GM21723 (cell line): ENCODE measurements at regions not wholly inside any gene's neighbourhood (a gene's known extent, or its start where the extent isn't known, plus 50 kb on each side); places are given as distances from the start of the nearest gene placed in this dataset.
"Not testable (repeated sequence)": the region's sequence is repeated elsewhere in the genome, so short reads cannot be mapped to it uniquely, and the experiment has no call there.

Experiments
- ATAC-seq: cut with Tn5 transposase; IDR thresholded peaks from one replicate; pipeline ENCODE4 v1.9.1; 2021; ENCODE audit warnings: mild to moderate bottlenecking, moderate library complexity; ENCODE audit not compliant: unreplicated experiment

DNA sequence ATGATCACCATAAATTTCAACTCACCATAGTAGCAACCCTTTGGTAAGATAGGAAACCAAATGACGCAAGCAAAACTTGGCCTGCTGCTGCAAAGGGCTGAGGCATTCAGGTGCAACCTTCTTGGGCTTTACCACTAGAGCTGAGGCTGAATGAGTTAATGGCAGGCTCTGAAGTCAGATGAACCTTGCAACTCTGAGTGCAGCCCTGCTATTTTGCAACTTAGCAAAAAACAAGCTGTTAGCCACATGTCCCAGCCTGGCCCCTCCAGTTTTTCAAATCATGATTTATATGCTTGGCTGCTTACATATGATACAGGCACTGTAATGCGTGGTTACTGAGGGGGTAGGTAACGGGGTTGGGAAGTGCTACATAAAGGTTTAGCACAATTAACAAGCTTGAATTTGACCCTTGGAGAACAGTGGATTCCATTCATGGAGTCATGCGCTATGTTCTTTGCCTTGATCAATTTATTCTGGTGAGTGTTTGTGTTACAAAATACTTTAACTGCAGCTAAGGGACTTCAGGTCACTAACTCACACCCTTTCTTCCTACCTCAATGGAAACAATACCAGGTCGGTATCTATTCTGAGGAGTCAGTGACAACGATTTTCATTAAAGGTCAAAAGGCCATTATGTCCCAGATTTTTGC, 80.5 kb upstream of the PPARGC1A start:
- no peak for ATAC-seq

DNA sequence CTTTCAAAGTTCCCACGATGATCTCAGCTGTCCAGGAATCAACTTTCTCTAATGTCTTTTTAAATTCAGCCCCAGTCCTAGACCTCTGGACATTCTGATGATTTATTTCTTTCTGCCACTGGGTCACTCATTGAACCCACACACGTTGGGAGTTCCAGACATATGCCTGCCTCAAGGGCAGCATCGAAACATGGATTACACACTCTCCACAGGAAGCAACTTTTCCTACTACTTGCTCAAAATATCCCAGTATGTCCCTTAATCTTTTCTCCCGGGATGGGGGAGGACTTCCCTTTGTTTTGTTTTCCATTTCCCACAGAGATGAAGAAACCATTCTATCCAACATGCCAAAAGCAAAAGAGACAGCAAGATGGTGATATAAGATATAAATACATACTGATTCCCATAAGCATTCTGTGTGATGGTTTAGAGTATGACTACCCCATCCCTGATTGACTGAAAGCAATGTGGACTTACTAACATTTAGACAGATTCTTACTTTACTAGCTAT, 79.8 kb upstream of the PPARGC1A start:
- ATAC-seq: no peak

DNA sequence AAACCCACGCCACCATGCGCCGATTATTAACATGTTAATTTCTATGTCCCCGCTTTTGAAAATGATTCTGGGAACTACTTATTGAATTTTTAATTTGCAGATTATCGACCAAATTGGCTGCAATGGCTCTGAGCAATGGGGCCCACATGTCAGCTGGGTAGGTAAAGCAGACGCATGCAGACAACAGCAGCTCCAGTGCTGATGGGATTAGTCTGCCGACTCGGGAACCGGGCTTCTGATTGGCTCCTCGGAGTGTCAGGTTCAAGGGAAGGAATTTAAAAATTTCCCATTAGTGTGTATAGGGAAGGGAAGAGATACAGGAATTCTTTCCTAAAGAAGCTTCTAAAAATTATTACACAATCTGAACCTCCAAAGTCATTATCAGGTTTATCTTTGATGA, 77.4 kb upstream of the PPARGC1A start:
- no peak for ATAC-seq

GRCh38 chr4:23966725-23967124, 76.9 kb upstream of the PPARGC1A start:
- no peak for ATAC-seq

- ATAC-seq: no peak
These were observed 72.6 kb upstream of the PPARGC1A start for GRCh38 chr4:23962462-23962861.

GRCh38 chr4:23961395-23961794, 71.5 kb upstream of the PPARGC1A start:
- not testable (repeated sequence) for ATAC-seq

DNA sequence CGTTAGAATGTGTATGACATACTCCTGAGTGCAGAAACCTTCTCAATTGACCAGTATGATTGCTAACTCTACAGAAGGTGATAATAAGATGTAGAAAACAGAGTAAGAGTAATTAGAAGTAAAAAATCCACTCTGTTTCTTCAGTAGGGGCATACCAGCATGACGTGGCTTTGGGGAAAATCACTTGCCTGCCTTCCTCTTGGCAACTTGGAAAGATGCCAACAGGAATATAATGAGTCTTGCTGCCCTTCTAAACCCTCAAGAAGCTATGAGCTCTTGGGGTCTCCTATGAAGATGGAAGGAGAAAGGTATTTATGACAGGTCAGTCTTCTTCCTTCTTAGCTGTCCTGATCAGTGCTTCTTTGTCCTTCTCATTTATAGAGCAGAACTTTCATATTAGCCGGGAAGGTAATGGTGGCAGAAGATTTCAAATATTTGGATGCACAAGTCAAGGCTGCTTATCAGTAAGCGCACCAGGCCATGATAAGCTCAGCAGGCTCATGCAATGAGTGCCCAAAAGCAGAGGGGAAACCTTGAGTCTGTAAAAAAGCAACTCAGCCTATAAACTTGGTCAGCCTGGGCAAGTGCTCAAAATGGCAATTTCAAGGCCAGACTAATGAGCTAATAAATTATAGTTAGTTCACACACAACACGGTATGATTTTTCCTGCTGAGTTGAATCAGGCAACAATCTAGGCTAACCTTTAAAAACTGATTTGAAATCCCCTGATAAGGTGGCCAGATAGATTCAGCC, 69.7 kb upstream of the PPARGC1A start:
- ATAC-seq: no peak

DNA sequence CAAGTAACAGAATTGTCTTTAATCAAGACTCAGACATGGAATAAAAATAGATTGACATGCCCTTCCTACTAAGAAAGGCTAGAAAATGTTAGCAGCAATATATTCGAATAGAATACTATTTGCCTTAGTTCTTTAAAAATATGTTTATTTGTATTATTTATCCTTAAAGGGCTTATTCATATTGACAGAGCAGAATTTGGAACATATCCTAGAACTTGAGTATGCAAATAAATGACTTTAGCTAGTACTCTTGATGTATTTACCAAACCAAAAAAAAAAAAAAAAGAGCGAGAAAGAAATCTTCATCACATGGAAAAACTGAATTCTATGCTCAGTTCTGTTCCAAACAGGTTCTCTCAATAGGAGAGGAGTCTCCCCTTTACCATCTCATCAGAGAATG, 68.9 kb upstream of the PPARGC1A start:
- no peak for ATAC-seq

DNA sequence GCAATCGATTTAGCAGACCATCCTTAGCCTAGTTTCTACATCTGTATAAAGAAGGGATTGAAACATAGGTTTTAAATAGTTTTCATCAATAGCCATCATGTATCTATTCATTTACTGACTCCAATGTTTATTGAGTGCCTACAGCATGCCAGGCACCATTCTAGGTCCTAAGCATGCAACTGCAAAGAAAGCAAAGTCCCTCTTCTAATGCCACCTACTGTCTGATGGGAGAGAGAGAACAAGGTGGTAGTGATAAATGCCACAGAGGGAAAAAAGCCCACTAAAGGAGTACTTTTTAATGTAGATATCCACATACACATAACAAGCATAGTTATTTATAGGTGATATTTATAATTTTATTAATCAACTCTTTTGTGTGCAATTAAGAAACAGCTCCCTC, 67.6 kb upstream of the PPARGC1A start:
- ATAC-seq: no peak

- no peak for ATAC-seq
These were observed 66.9 kb upstream of the PPARGC1A start for GRCh38 chr4:23956601-23957364.

DNA sequence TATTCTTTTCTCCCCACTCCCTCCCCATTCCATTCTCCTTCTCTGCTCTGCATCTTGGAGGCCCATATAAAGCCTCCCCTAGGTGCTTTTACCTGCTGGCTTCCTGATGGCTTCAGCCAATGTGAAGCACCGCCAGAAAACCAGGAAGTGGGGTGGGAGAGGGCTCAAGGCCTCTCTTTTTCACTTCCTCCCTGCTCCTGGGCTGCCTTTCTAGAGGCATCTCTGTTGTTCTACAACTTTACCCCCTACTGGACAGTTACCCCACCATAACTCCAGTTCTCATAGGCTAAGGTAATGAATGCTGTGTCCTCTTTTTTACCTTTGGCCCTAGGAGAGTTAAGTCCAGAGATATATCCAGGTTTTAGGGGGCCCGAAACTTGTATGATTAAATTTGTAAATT, 62.4 kb upstream of the PPARGC1A start:
- no peak for ATAC-seq

- no peak for ATAC-seq
These were observed 58.0 kb upstream of the PPARGC1A start for GRCh38 chr4:23947826-23948225.

DNA sequence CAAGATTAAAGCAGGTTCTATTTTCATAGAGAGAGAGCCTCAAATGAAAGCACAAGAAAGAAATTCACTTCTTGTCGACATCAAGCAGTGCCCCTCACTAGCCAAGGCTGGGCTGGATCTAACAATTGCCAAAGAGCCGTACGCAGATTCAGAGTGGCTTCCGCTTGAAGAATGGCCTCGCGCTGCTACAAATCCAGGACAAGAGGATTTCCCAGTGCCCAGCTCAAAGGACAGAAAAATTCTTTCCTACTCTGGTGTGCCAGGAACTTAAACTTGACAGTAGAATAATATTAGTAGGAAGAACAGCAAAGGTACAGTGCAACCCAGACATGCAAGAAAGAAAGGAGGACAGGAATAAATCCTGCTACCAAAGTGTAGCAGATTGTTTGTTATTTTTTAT, 56.5 kb upstream of the PPARGC1A start:
- ATAC-seq: no peak

DNA sequence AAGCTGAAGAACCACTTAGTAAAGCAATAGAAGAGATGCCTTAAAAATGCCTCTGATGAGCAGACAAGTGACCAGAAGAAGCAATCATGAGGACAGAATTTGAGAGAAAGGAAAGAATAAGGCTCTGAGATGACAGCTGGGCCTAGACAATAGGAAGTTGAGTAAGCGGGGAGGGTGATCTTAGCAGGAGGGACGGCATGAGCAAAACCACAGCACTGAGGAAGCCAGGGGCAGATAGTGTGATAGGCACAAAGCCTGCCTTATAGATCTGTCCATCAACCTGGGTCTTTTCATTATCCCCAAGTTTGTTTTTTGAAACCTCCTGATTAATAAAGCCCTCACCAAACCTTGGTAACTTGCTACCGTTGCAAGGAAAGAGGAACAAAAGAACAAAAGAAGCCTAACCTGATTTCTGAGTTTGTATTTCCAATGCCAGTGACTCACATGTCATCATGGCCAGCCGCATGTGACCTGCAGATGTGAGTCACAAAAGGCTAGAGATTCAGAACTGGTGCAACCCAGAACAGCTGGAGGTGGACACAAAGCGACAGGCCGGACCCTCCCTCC, 55.7 kb upstream of the PPARGC1A start:
- no peak for ATAC-seq

DNA sequence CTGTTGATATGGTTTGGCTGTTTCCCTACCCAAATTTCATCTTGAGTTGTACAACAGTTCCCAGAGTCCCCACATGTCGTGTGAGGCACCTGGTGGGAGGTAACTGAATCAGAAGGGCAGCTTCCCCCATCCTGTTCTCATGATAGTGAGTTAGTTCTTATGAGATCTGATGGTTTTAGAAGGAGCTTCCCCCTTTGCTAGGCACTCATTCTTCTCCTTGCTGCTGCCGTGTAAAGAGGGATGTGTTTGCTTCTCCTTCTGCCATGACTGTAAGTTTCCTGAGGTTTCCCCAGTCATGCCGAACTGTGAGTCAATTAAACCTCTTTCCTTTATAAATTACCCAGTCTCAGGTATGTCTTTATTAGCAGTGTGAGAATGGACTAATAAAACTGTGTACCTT, 54.7 kb upstream of the PPARGC1A start:
- ATAC-seq: not testable (repeated sequence)

- no peak for ATAC-seq
These were observed 53.6 kb upstream of the PPARGC1A start for GRCh38 chr4:23943478-23943877.

DNA sequence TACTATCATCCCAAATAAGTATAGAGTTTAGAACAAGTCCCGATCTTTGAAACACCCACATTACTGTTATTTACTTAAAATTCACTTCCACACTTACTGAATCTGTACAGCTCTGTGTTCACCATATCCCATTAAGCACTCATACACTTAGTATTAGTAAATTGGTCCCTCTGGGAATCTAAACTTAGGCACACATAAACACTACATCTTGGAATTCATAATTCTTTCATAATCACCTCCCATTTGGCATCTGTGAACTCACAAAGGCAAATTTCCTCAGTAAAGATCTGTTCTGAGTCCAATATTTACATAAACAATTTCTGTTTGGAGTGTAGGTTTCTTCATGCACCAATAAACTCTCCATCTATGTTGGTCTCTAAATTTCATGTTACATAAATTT, 52.6 kb upstream of the PPARGC1A start:
- no peak for ATAC-seq
